NCI-H2171 (cell line): ENCODE measurements at regions not wholly inside any gene's neighbourhood (a gene's known extent, or its start where the extent isn't known, plus 50 kb on each side); places are given as distances from the start of the nearest gene placed in this dataset.
"Not testable (repeated sequence)": the region's sequence is repeated elsewhere in the genome, so short reads cannot be mapped to it uniquely, and the experiment has no call there.

Experiments used
- DNase-seq: peaks from one replicate; lab custom pipeline; 2025; lab: John Stamatoyannopoulos, UW

- no peak for DNase-seq
Measured at GRCh38 chr5:6273749-6274148, 104.6 kb downstream of the MED10 start.

- DNase-seq: no peak
Measured at GRCh38 chr5:6273090-6273735, 105.1 kb downstream of the MED10 start.

GRCh38 chr5:6269925-6270324, 108.4 kb downstream of the MED10 start:
- no peak for DNase-seq

GRCh38 chr5:6266671-6267197, 111.6 kb downstream of the MED10 start:
- DNase-seq: no peak

GRCh38 chr5:6264394-6264793, 114.0 kb downstream of the MED10 start:
- no peak for DNase-seq

GRCh38 chr5:6262651-6263363, 115.5 kb downstream of the MED10 start:
- DNase-seq: no peak

GRCh38 chr5:6261668-6262067, 116.7 kb downstream of the MED10 start:
- no peak for DNase-seq

GRCh38 chr5:6261256-6261655, 117.1 kb downstream of the MED10 start:
- no peak for DNase-seq

GRCh38 chr5:6260846-6261245, 117.5 kb downstream of the MED10 start:
- no peak for DNase-seq

GRCh38 chr5:6256901-6257300, 121.4 kb downstream of the MED10 start:
- no peak for DNase-seq

- no peak for DNase-seq
Measured at GRCh38 chr5:6255956-6256355, 122.4 kb downstream of the MED10 start.

- no peak for DNase-seq
Measured at GRCh38 chr5:6253846-6254245, 124.5 kb downstream of the MED10 start.

- no peak for DNase-seq
Measured at GRCh38 chr5:6253281-6253680, 125.1 kb downstream of the MED10 start.

GRCh38 chr5:6252581-6252980, 125.8 kb downstream of the MED10 start:
- DNase-seq: no peak

GRCh38 chr5:6251565-6252102, 126.7 kb downstream of the MED10 start:
- no peak for DNase-seq

- DNase-seq: no peak
Measured at GRCh38 chr5:6250121-6250520, 128.2 kb downstream of the MED10 start.

GRCh38 chr5:6248132-6248531, 130.2 kb downstream of the MED10 start:
- no peak for DNase-seq

- DNase-seq: no peak
Measured at GRCh38 chr5:6246820-6247437, 131.4 kb downstream of the MED10 start.

GRCh38 chr5:6244339-6244714, 134.0 kb downstream of the MED10 start:
- DNase-seq: no peak

GRCh38 chr5:6243706-6244338, 134.5 kb downstream of the MED10 start:
- DNase-seq: no peak

- not testable (repeated sequence) for DNase-seq
Measured at GRCh38 chr5:6241056-6241455, 137.3 kb downstream of the MED10 start.

GRCh38 chr5:6236858-6237481, 141.4 kb downstream of the MED10 start:
- DNase-seq: no peak
